ENCODE measurements at regions not wholly inside any gene's neighbourhood (a gene's known extent, or its start where the extent isn't known, plus 50 kb on each side); places are given as distances from the start of the nearest gene placed in this dataset.
"Not testable (repeated sequence)": the region's sequence is repeated elsewhere in the genome, so short reads cannot be mapped to it uniquely, and the experiment has no call there.

DNA sequence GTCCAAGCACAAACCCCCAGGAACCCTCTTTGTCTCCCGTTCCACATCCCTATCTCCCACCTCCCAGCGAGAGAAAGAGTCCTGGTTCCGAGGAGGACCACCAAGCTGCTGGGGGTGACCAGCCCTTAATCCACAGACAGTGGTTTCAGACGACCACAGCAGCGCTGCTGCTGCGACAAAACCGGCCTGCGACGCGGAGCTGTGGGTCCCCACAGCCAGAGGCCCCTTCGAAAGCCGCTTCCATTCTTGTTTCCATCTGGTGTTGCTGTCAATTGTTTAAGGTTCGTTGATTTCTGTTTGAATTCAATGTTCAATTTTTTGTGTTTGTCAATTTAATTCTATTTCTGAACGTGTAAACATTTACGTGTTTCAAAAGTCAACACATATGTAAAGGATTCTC, 177.5 kb upstream of the FOXD4L5 start:
- H3K36me3 Mint-ChIP-seq (ENCODE audit: insufficient read depth in 2 of 2), result peaks cover 22 to 31% of the 10 kb centered on the region in 2 donors
- peaks cover 20% of the 10 kb centered on the region in 2 donors for H3K9me3 Mint-ChIP-seq
- not testable (repeated sequence) for H3K4me1 Mint-ChIP-seq (ENCODE audit: low read depth); DNase-seq; H3K27me3 Mint-ChIP-seq (ENCODE audit: low read depth); H3K27ac Mint-ChIP-seq; ATAC-seq (replicated peaks in 1 of 2); H3K4me3 Mint-ChIP-seq

- Mint-ChIP-seq H3K9me3 (peaks cover 17 to 18% of the 10 kb centered on the region in 2 donors), H3K4me1 (ENCODE audit: low read depth) (no peaks in the 10 kb centered on the region), H3K27ac (no peak overlapping the region), H3K36me3 (ENCODE audit: insufficient read depth in 2 of 2) (peaks cover 17 to 31% of the 10 kb centered on the region in 2 donors), H3K27me3 (ENCODE audit: low read depth) (no peaks in the 10 kb centered on the region), H3K4me3 (no peak overlapping the region)
- no peak for ATAC-seq (replicated peaks in 1 of 2)
- no peak for DNase-seq
Measured at GRCh38 chr9:65459756-65460320, 174.8 kb upstream of the FOXD4L5 start.

GRCh38 chr9:65458992-65459391, 174.0 kb upstream of the FOXD4L5 start:
- DNase-seq (no peak), ATAC-seq (replicated peaks in 1 of 2) (no peak)
- no peaks in the 10 kb centered on the region for H3K4me1 Mint-ChIP-seq (ENCODE audit: low read depth)
- peaks cover 10 to 11% of the 10 kb centered on the region in 2 donors for H3K9me3 Mint-ChIP-seq
- H3K27ac Mint-ChIP-seq, result no peak overlapping the region
- peaks cover 9 to 22% of the 10 kb centered on the region in 2 donors for H3K36me3 Mint-ChIP-seq (ENCODE audit: insufficient read depth in 2 of 2)
- H3K27me3 Mint-ChIP-seq (ENCODE audit: low read depth), result no peaks in the 10 kb centered on the region
- H3K4me3 Mint-ChIP-seq, result no peak overlapping the region

DNA sequence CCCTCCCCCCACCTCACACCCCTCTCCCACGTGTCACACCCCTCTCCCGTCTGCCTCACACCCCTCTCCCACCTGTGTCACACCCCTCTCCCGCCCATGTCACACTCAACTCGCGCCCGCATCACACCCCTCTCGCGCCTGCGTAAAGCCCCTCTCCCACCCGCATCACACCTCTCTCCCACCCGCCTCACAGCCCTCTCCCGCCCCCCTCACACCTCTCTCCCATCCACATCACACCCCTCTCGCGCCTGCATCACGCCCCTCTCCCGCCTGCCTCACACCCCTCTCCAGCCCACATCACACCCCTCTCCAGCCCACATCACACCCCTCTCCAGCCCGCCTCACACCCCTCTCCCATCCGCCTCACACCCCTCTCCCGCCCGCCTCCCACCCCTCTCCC, 173.5 kb upstream of the FOXD4L5 start:
- Mint-ChIP-seq H3K9me3 (peaks cover 8 to 10% of the 10 kb centered on the region in 2 donors), H3K4me3 (no peak overlapping the region), H3K36me3 (ENCODE audit: insufficient read depth in 2 of 2) (peaks cover 3 to 19% of the 10 kb centered on the region in 2 donors), H3K4me1 (ENCODE audit: low read depth) (no peaks in the 10 kb centered on the region), H3K27ac (no peak overlapping the region), H3K27me3 (ENCODE audit: low read depth) (no peaks in the 10 kb centered on the region)
- DNase-seq (no peak), ATAC-seq (replicated peaks in 1 of 2) (no peak)

GRCh38 chr9:65456991-65457390, 172.0 kb upstream of the FOXD4L5 start:
- ATAC-seq (replicated peaks in 1 of 2); H3K9me3 Mint-ChIP-seq; H3K4me3 Mint-ChIP-seq; DNase-seq; H3K27ac Mint-ChIP-seq; H3K4me1 Mint-ChIP-seq (ENCODE audit: low read depth); H3K27me3 Mint-ChIP-seq (ENCODE audit: low read depth): not testable (repeated sequence)
- H3K36me3 Mint-ChIP-seq (ENCODE audit: insufficient read depth in 2 of 2), result peaks cover 0 to 11% of the 10 kb centered on the region in 2 donors

GRCh38 chr9:65455751-65456647, 171.0 kb upstream of the FOXD4L5 start:
- H3K36me3 Mint-ChIP-seq (ENCODE audit: insufficient read depth in 2 of 2); H3K4me1 Mint-ChIP-seq (ENCODE audit: low read depth); H3K27ac Mint-ChIP-seq; ATAC-seq (replicated peaks in 1 of 2); DNase-seq; H3K27me3 Mint-ChIP-seq (ENCODE audit: low read depth); H3K4me3 Mint-ChIP-seq: not testable (repeated sequence)
- peaks cover 12 to 14% of the 10 kb centered on the region in 2 donors for H3K9me3 Mint-ChIP-seq

GRCh38 chr9:65455136-65455535, 170.1 kb upstream of the FOXD4L5 start:
- H3K27ac Mint-ChIP-seq; ATAC-seq (replicated peaks in 1 of 2); H3K4me3 Mint-ChIP-seq; H3K4me1 Mint-ChIP-seq (ENCODE audit: low read depth); DNase-seq; H3K36me3 Mint-ChIP-seq (ENCODE audit: insufficient read depth in 2 of 2); H3K27me3 Mint-ChIP-seq (ENCODE audit: low read depth): not testable (repeated sequence)
- H3K9me3 Mint-ChIP-seq, result peaks cover 12 to 16% of the 10 kb centered on the region in 2 donors

GRCh38 chr9:65454666-65455065, 169.7 kb upstream of the FOXD4L5 start:
- H3K4me1 Mint-ChIP-seq (ENCODE audit: low read depth); H3K27ac Mint-ChIP-seq; H3K4me3 Mint-ChIP-seq; H3K27me3 Mint-ChIP-seq (ENCODE audit: low read depth); H3K36me3 Mint-ChIP-seq (ENCODE audit: insufficient read depth in 2 of 2); ATAC-seq (replicated peaks in 1 of 2); DNase-seq: not testable (repeated sequence)
- peaks cover 12 to 16% of the 10 kb centered on the region in 2 donors for H3K9me3 Mint-ChIP-seq

GRCh38 chr9:65454034-65454433, 169.0 kb upstream of the FOXD4L5 start:
- not testable (repeated sequence) for H3K36me3 Mint-ChIP-seq (ENCODE audit: insufficient read depth in 2 of 2); ATAC-seq (replicated peaks in 1 of 2); DNase-seq; H3K4me1 Mint-ChIP-seq (ENCODE audit: low read depth); H3K27me3 Mint-ChIP-seq (ENCODE audit: low read depth); H3K4me3 Mint-ChIP-seq; H3K27ac Mint-ChIP-seq
- peaks cover 12 to 16% of the 10 kb centered on the region in 2 donors for H3K9me3 Mint-ChIP-seq

DNA sequence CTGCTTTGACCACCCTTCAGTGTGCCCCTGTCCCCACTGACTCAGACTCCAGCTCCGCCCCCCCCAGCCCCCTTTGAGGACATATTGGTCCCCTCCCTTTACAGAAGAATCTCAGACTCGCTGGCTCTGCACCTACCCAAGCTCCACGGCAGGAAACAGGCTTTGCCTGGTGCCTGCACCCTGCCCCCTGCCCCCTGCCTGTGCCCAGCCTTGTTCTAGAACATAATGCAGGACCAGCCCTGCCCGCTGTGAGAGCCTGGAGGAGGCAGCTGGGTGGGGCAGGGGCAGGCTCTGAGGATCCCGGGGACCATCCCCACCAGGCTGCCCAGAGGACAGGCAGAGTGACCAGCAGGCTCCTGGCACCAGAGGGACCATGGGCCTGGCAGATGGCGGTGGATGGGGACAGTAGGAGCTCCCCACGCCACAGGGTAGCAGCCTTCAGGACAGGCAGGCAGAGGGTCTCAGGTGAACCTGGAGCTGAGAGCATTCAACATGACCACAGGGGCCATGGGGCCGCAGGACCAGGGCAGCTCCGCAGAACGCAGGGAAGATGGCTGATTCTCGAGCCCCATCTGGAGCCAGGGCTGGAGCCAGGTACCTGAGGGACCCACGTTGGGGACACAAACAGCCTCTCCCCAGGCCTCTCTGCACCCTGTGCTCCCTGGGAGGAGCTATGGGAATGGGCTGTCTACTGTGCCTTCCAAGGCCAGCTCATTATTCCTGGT, 165.0 kb upstream of the FOXD4L5 start:
- ATAC-seq (replicated peaks in 1 of 2); DNase-seq; H3K27me3 Mint-ChIP-seq (ENCODE audit: low read depth); H3K27ac Mint-ChIP-seq; H3K4me1 Mint-ChIP-seq (ENCODE audit: low read depth); H3K4me3 Mint-ChIP-seq: not testable (repeated sequence)
- H3K9me3 Mint-ChIP-seq, result peaks cover 19 to 21% of the 10 kb centered on the region in 2 donors
- H3K36me3 Mint-ChIP-seq (ENCODE audit: insufficient read depth in 2 of 2), result peaks cover 9 to 10% of the 10 kb centered on the region in 2 donors

DNA sequence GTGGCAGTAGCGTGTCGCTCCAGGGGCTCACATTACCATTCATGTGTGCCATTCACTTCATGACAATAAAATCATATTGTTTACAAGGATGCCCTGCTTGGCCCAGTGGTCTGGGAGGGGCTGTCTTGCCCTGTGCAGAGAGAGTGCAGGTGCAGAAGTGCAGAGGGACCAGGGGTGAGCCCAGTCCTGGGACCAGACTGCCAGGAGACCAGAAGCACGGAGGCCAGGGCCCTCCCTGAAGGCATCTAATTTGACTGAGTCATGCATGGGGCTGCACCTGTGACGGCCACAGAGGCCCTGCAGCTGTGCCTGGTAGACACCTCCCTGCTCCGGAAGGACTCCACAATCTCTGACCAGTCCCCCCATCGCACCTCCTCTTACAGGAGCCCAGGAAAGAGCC, 164.4 kb upstream of the FOXD4L5 start:
- no peak overlapping the region for H3K4me3 Mint-ChIP-seq
- peaks cover 19 to 21% of the 10 kb centered on the region in 2 donors for H3K9me3 Mint-ChIP-seq
- peaks cover 9 to 10% of the 10 kb centered on the region in 2 donors for H3K36me3 Mint-ChIP-seq (ENCODE audit: insufficient read depth in 2 of 2)
- H3K27ac Mint-ChIP-seq, result no peak overlapping the region
- H3K4me1 Mint-ChIP-seq (ENCODE audit: low read depth), result no peaks in the 10 kb centered on the region
- DNase-seq, result no peak
- no peaks in the 10 kb centered on the region for H3K27me3 Mint-ChIP-seq (ENCODE audit: low read depth)
- no peak for ATAC-seq (replicated peaks in 1 of 2)

GRCh38 chr9:65447146-65447545, 162.1 kb upstream of the FOXD4L5 start:
- peaks cover 9 to 13% of the 10 kb centered on the region in 2 donors for H3K9me3 Mint-ChIP-seq
- DNase-seq, H3K27ac Mint-ChIP-seq: not testable (repeated sequence)

GRCh38 chr9:65445991-65446390, 161.0 kb upstream of the FOXD4L5 start:
- H3K27me3 Mint-ChIP-seq (ENCODE audit: low read depth); H3K9me3 Mint-ChIP-seq; H3K27ac Mint-ChIP-seq; DNase-seq; ATAC-seq (replicated peaks in 1 of 2); H3K36me3 Mint-ChIP-seq (ENCODE audit: insufficient read depth in 2 of 2); H3K4me1 Mint-ChIP-seq (ENCODE audit: low read depth); H3K4me3 Mint-ChIP-seq: not testable (repeated sequence)

More at GRCh38 chr9:65447146-65447545, 162.1 kb upstream of the FOXD4L5 start:
- not testable (repeated sequence) for H3K27me3 Mint-ChIP-seq (ENCODE audit: low read depth); H3K36me3 Mint-ChIP-seq (ENCODE audit: insufficient read depth in 2 of 2); H3K4me3 Mint-ChIP-seq; ATAC-seq (replicated peaks in 1 of 2); H3K4me1 Mint-ChIP-seq (ENCODE audit: low read depth)

Measured in activated T-cell treated with anti-CD3 and anti-CD28 coated beads, Interleukin-2, amount 50 U/mL, for 72 hours (primary cell).